Brain microvascular endothelial cell (primary cell): ENCODE measurements at regions not wholly inside any gene's neighbourhood (a gene's known extent, or its start where the extent isn't known, plus 50 kb on each side); places are given as distances from the start of the nearest gene placed in this dataset.

Experiments
- DNase-seq: peaks from one replicate; pipeline ENCODE4 v3.0.0-alpha.2; 2020
- H3K27ac ChIP-seq: fragments of 250-450 bp; sonication (Bioruptor Pico); 2 replicates; pipeline ENCODE4 v1.5.1; 2020; ENCODE audit warnings: mild to moderate bottlenecking, moderate library complexity
- H3K27me3 ChIP-seq: fragments of 250-450 bp; sonication (Bioruptor Pico); replicated peaks from 2 replicates; pipeline ENCODE4 v1.5.1; 2020; ENCODE audit warnings: mild to moderate bottlenecking
- H3K36me3 ChIP-seq: fragments of 250-450 bp; sonication (Bioruptor Pico); replicated peaks from 2 replicates; pipeline ENCODE4 v1.5.1; 2020; ENCODE audit warnings: mild to moderate bottlenecking
- H3K4me3 ChIP-seq: 2 replicates; pipeline ENCODE4 v1.5.1; 2011; ENCODE audit warnings: low read depth, mild to moderate bottlenecking, control low read depth, low read length, moderate library complexity
- CTCF ChIP-seq: IDR thresholded peaks from 2 replicates; pipeline ENCODE4 v1.5.1; 2011; ENCODE audit warnings: low read depth, mild to moderate bottlenecking, moderate library complexity, low read length, control low read depth, inconsistent platforms; ENCODE audit errors: missing control alignments
- in situ Hi-C: cut with HindIII; loops from 2 replicates; pipeline ENCODE4 v1.10.0; 2017; ENCODE audit warnings: low sequenced_read_pairs, low pct_ligation_motif_present

- H3K27ac ChIP-seq = no peak overlapping the region
- TF ChIP-seq CTCF = no peak
- H3K4me3 ChIP-seq = no peak overlapping the region
- H3K36me3 ChIP-seq = no peaks in the 10 kb centered on the region
- DNase-seq = no peak
- H3K27me3 ChIP-seq = no peaks in the 10 kb centered on the region
- in situ Hi-C loops = no loop called here
Observed at GRCh38 chr11:72497731-72498130, 63.4 kb upstream of the CLPB start.

GRCh38 chr11:72494109-72494429 is 59.7 kb upstream of the CLPB start:
- no peak for TF ChIP-seq CTCF
- no peak for DNase-seq
- Histone ChIP-seq H3K27ac (no peak overlapping the region), H3K4me3 (no peak overlapping the region), H3K27me3 (no peaks in the 10 kb centered on the region), H3K36me3 (no peaks in the 10 kb centered on the region)
- in situ Hi-C loops = no loop called here

- Histone ChIP-seq H3K27ac (no peak overlapping the region), H3K4me3 (no peak overlapping the region), H3K27me3 (no peaks in the 10 kb centered on the region), H3K36me3 (no peaks in the 10 kb centered on the region)
- no peak for TF ChIP-seq CTCF
- in situ Hi-C loops = no loop called here
- DNase-seq = no peak
Observed at GRCh38 chr11:72493426-72494108, 59.2 kb upstream of the CLPB start.

GRCh38 chr11:72491001-72491400 is 56.7 kb upstream of the CLPB start:
- H3K4me3 ChIP-seq = no peak overlapping the region
- DNase-seq = peak; percentile 31
- H3K27me3 ChIP-seq = no peaks in the 10 kb centered on the region
- TF ChIP-seq CTCF = no peak
- no peaks in the 10 kb centered on the region for H3K36me3 ChIP-seq
- in situ Hi-C loops = no loop called here
- H3K27ac ChIP-seq = no peak overlapping the region
